IPS-20b (cell line): ENCODE measurements at regions not wholly inside any gene's neighbourhood (a gene's known extent, or its start where the extent isn't known, plus 50 kb on each side); places are given as distances from the start of the nearest gene placed in this dataset.

Experiments
- H3K27ac ChIP-seq: one replicate; pipeline ENCODE4 v1.5.1; 2013; ENCODE audit warnings: low read length
- H3K27me3 ChIP-seq: 2 replicates; pipeline ENCODE4 v1.6.1; 2013; ENCODE audit warnings: mild to moderate bottlenecking, low read length, inconsistent platforms; ENCODE audit not compliant: insufficient read depth
- H3K36me3 ChIP-seq: 2 replicates; pipeline ENCODE4 v1.6.1; 2013; ENCODE audit warnings: low read depth, mild to moderate bottlenecking, inconsistent platforms, low read length, moderate library complexity; ENCODE audit not compliant: insufficient read depth
- H3K4me1 ChIP-seq: 2 replicates; pipeline ENCODE4 v1.6.1; 2013; ENCODE audit warnings: mild to moderate bottlenecking, control low read depth, inconsistent platforms, low read length, moderate library complexity; ENCODE audit not compliant: insufficient read depth
- H3K4me3 ChIP-seq: 2 replicates; pipeline ENCODE4 v1.5.1; 2013; ENCODE audit warnings: mild to moderate bottlenecking, low read length, inconsistent platforms
- H3K9ac ChIP-seq: 2 replicates; pipeline ENCODE4 v1.6.1; 2013; ENCODE audit warnings: low read depth, mild to moderate bottlenecking, inconsistent platforms, low read length, moderate library complexity
- H3K9me3 ChIP-seq: 2 replicates; pipeline ENCODE4 v1.6.1; 2013; ENCODE audit warnings: mild to moderate bottlenecking, low read depth, low read length, inconsistent platforms; ENCODE audit not compliant: insufficient read depth

DNA sequence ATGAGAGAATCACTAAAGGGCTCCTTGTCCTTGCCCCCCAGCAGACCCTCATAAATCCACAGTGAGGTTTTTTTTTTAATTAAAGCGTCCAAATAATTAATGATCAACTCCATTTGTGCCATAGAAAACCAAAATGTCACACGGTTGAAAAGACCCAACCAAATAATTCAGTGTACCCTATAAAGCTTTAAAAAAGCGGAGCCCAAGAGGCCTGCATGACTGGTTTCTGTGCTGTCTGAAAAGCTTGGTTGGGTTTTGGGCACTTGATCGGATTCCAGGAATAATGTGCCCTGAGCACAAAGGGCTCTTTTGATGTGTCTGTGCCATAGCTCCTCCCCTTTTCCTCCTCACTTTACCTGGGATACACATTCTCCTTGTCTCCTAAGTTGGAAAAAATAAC, 523.2 kb downstream of the TNS1 start:
- Histone ChIP-seq H3K27me3 (no peaks in the 10 kb centered on the region), H3K9ac (no peak overlapping the region), H3K9me3 (no peaks in the 10 kb centered on the region), H3K36me3 (no peaks in the 10 kb centered on the region), H3K4me1 (peaks cover 10% of the 10 kb centered on the region; the same call in 1 of the 2 replicates), H3K27ac (no peak overlapping the region), H3K4me3 (no peak overlapping the region)

DNA sequence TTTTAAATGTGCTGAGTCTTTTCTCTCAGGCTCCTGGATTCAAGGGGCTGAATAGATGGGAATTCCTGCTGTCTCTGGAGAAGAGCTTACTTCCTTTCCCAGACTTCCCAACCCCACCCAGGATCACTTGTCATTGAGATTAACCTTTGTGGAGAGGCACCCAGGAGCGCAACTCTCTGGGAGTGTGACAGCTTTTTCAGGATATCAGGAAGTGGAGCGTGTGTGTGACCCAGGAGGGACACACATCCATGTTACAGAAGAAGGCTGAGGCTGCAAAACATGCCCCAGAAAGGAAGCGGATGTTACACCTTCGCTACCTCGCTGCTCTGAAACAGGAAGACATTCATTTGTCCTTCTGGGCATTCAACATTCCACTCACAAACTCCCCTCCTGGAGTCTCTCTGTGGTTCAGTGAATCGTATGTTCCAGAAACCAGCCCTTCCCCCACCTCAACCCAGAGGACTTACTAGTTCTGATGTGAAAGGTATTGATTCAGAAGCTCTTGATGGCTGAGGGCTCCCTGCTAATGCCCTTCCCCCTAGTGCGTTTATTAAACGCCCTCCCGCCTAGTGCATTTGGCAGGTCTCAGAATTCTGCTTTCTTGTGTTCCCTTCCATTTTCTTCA, 523.9 kb downstream of the TNS1 start:
- Histone ChIP-seq H3K4me1 (peaks cover 10% of the 10 kb centered on the region; the same call in 1 of the 2 replicates), H3K27ac (no peak overlapping the region), H3K9me3 (no peaks in the 10 kb centered on the region), H3K27me3 (no peaks in the 10 kb centered on the region), H3K4me3 (no peak overlapping the region), H3K9ac (no peak overlapping the region), H3K36me3 (no peaks in the 10 kb centered on the region)

DNA sequence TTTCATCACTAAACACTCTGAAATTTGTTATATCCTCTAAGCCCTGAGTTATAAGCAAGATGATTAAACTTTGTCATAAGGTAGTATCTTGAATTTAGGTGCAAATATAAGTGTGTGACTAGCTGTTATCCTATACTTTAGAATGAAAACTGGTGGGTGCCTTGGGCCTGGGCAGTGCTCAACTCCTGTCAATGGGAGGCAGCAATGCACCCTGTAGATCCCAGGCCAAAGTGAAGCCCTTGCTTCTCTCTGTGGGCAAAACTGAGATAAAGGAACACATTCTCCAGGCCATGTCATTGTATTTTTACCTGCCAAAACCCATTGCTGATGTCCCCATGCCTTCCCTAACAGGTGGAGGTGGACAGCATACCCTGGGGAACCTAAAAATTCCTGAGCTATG, 525.2 kb downstream of the TNS1 start:
- H3K36me3 ChIP-seq = no peaks in the 10 kb centered on the region
- peaks cover 10% of the 10 kb centered on the region; the same call in 1 of the 2 replicates for H3K4me1 ChIP-seq
- no peak overlapping the region for H3K27ac ChIP-seq
- H3K4me3 ChIP-seq = no peak overlapping the region
- H3K27me3 ChIP-seq = no peaks in the 10 kb centered on the region
- no peaks in the 10 kb centered on the region for H3K9me3 ChIP-seq
- no peak overlapping the region for H3K9ac ChIP-seq

DNA sequence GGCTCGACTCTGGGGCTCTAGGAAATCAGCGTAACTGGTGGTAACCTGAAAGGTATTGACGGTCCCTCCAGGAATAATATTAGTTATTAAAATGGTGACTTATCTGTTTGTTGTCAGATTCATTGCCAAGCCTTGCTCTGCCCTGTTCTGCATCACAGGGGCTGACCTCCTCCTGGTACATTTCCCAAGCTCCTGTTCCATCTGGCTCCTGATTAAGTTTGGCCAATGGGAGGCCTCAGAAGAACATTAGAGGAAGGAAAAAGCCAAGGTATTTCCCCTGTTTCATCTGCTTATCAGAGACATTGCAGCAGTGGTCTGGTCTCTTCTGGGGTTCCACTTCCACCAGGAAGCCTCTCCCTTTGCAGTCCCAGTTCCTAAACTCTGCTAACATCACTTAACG, 527.0 kb downstream of the TNS1 start:
- Histone ChIP-seq H3K27me3 (no peaks in the 10 kb centered on the region), H3K27ac (no peak overlapping the region), H3K4me1 (peaks cover 10% of the 10 kb centered on the region; the same call in 1 of the 2 replicates), H3K9me3 (no peaks in the 10 kb centered on the region), H3K9ac (no peak overlapping the region), H3K4me3 (no peak overlapping the region), H3K36me3 (no peaks in the 10 kb centered on the region)

DNA sequence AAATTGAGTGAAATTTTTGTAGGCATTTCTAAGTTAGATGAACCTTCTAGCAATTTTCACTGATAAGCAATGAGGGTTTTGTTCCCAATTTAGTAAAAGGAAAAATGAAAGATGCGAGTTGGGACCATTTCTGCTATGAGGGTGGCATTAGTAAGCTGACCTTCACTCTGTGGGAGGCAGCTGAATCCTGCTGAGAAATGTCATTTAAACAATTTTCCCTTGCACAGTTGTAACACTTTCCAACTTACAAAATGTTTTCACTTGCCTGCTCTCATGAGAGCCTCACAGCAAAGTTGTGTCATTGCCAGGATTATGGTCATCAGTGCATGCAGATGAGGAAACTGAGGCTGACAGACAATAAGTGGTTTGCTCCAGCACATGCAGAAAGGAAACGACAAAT, 527.7 kb downstream of the TNS1 start:
- Histone ChIP-seq H3K4me1 (peaks cover 10% of the 10 kb centered on the region; the same call in 1 of the 2 replicates), H3K4me3 (no peak overlapping the region), H3K9me3 (no peaks in the 10 kb centered on the region), H3K9ac (no peak overlapping the region), H3K27me3 (no peaks in the 10 kb centered on the region), H3K36me3 (no peaks in the 10 kb centered on the region), H3K27ac (no peak overlapping the region)

DNA sequence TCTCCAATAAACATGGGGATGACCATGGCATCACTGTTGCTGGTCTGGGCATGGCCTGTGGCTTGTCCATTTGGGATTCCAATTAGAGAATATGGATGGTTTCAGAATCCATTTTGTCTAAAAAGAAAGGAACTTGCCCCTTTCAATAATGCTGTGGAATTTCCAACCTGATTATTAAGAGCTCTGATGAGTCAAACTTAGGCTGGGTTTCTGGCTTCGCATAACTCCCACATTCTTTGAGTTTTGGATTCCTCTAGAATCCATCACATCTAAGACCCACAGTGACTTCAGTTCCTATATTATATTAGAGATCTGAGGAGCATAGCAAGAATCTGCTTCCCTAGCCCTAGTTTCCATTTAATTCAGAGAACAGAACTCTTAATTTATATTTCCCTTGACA, 531.5 kb downstream of the TNS1 start:
- Histone ChIP-seq H3K4me3 (no peak overlapping the region), H3K27me3 (no peaks in the 10 kb centered on the region), H3K4me1 (no peaks in the 10 kb centered on the region), H3K36me3 (no peaks in the 10 kb centered on the region), H3K9me3 (no peaks in the 10 kb centered on the region), H3K27ac (no peak overlapping the region), H3K9ac (no peak overlapping the region)

DNA sequence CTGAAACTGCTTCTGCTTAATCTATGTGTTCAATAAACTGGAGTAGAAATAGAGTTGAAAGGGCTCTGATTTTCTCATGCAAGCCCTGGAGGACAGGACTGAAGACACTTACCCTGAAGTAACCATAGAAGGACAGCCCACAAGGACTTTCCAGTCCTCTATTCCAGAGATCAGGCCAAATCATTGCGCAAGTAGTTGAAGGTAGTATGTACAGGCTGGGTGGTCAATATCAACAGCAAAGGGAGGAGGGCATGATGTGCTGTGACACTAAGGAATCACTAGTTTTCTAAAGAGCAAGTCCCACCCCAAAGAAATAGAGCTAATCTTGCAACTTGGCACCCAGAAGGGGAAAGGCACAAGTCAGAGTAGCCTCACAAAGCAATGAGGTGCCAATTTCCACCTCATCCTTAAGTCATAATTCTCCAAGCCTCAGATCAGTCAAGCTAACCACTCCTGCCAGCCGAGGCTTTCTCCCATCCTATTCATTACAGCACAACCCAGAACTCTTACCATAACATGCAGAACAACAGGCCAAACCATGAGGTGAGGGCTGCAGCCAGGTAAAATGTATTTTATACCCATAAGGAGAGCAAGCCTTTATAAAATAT, 533.5 kb downstream of the TNS1 start:
- Histone ChIP-seq H3K27ac (no peak overlapping the region), H3K9me3 (no peaks in the 10 kb centered on the region), H3K4me3 (no peak overlapping the region), H3K36me3 (no peaks in the 10 kb centered on the region), H3K9ac (no peak overlapping the region), H3K27me3 (no peaks in the 10 kb centered on the region), H3K4me1 (no peaks in the 10 kb centered on the region)

DNA sequence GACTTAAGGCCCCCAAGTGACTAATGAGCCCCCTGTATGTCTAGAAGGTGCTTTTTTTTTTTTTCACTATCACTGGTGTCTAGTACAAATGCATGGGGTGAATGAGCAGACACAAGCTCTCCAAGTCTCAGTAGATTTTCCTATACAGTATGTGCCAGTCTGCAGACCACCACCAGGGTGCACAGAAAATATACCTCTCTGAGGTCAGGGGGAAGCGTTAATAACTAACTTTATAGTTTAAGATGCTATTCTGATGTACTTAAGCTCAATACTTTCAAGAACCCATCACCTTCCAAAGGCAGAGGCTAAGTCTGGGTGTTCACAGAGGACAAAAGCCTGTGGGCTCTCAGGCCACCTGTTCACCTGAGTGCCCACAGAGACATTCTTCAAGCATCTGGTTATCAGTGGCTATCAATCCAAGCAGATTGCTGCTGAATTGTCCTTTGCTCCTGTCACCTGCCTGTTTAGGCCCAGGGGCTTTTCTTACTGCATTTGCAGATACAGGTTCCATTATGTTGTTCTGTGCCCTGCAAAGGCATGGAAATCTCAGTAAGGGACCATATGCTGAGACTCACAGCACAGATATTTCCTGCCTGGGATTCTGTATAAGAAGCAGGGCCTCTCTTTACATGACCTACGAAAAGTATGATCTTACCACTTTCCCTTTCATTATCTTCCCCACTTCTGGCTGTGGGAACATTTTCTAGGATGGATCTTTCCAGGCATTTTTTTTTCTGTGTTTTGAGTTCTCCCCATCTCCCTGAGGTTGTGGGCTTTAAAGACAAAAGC, 534.6 kb downstream of the TNS1 start:
- Histone ChIP-seq H3K9me3 (no peaks in the 10 kb centered on the region), H3K4me3 (no peak overlapping the region), H3K36me3 (no peaks in the 10 kb centered on the region), H3K27ac (no peak overlapping the region), H3K4me1 (no peaks in the 10 kb centered on the region), H3K27me3 (no peaks in the 10 kb centered on the region), H3K9ac (no peak overlapping the region)

- H3K4me3 ChIP-seq = no peak overlapping the region
- no peaks in the 10 kb centered on the region for H3K36me3 ChIP-seq
- no peak overlapping the region for H3K27ac ChIP-seq
- no peak overlapping the region for H3K9ac ChIP-seq
- no peaks in the 10 kb centered on the region for H3K4me1 ChIP-seq
- no peaks in the 10 kb centered on the region for H3K27me3 ChIP-seq
- H3K9me3 ChIP-seq = no peaks in the 10 kb centered on the region
Measured at GRCh38 chr2:217467331-217467730, 535.5 kb downstream of the TNS1 start.

DNA sequence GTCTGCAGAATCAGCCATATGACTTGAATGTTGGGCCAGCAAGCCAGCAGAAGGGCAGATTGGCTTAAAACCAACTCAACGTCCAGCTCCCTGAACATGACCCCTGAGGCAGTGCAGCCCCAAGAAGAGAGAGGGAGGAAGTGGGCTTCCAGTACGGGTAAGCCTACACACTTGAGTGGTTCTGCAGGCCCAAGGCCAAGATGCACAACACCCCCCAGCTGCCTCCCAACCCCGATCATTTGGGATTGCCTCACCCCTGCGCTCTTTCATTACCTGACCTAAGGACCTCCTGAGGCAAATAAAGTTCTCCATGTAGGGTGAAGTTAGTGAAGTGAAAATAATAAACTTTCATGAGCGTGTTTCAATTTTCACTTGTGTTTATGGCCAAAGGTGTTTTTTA, 536.0 kb downstream of the TNS1 start:
- no peaks in the 10 kb centered on the region for H3K4me1 ChIP-seq
- no peaks in the 10 kb centered on the region for H3K9me3 ChIP-seq
- H3K4me3 ChIP-seq = no peak overlapping the region
- H3K36me3 ChIP-seq = no peaks in the 10 kb centered on the region
- H3K27ac ChIP-seq = no peak overlapping the region
- no peak overlapping the region for H3K9ac ChIP-seq
- H3K27me3 ChIP-seq = no peaks in the 10 kb centered on the region

DNA sequence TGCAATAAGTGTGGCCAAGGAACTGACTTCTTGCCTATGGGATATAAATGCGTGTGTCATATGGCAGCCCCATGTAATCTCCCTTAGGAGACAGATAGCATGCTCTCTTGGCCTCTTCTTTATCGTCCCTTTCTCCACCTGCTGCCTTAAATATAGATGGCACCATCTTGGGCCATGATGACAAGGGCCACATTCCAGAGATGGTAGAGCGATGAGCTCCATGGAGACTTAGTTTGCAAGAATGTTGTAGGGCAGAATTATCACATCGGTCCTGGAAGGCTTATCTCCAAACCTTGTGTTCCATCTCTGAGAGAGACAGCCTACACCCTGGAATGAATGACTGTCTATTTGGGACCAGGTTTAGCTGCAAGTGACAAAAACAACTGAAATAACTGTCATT, 536.7 kb downstream of the TNS1 start:
- no peak overlapping the region for H3K27ac ChIP-seq
- H3K27me3 ChIP-seq = no peaks in the 10 kb centered on the region
- H3K36me3 ChIP-seq = no peaks in the 10 kb centered on the region
- H3K9me3 ChIP-seq = no peaks in the 10 kb centered on the region
- H3K4me1 ChIP-seq = no peaks in the 10 kb centered on the region
- no peak overlapping the region for H3K4me3 ChIP-seq
- H3K9ac ChIP-seq = no peak overlapping the region

DNA sequence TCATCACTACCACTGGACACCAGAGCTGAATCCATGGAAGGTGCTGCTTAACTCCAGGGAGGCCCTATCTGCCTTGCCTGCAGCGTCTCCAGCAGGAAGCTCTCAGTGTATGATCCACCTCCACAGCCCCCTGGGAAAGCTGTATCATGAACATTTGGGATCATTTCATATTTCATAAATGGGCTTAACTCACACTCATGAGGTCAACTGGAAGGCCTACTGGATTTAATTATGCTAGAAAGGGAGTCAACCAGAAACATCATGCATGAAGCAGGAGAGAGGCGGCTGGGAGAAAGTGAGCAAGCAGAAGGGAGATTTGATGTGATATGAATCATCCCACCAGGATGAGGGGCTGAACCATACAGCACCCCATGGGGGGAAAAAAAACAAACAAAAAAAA, 537.7 kb downstream of the TNS1 start:
- H3K9me3 ChIP-seq = no peaks in the 10 kb centered on the region
- H3K27ac ChIP-seq = no peak overlapping the region
- no peaks in the 10 kb centered on the region for H3K4me1 ChIP-seq
- no peaks in the 10 kb centered on the region for H3K36me3 ChIP-seq
- H3K27me3 ChIP-seq = no peaks in the 10 kb centered on the region
- H3K4me3 ChIP-seq = no peak overlapping the region
- no peak overlapping the region for H3K9ac ChIP-seq
